GM12878 (cell line): ENCODE measurements at regions not wholly inside any gene's neighbourhood (a gene's known extent, or its start where the extent isn't known, plus 50 kb on each side); places are given as distances from the start of the nearest gene placed in this dataset.
A peak's percentile ranks its signal among the peaks of the same experiment; 100 is the strongest.

Source experiments
- ATAC-seq: fragments of 200-7000 bp; cut with Tn5 transposase; 3 replicates; pipeline ENCODE4 v1.9.1; 2020; ENCODE audit warnings: mild to moderate bottlenecking, moderate library complexity
- BruUV-seq: library from RNA; stranded (reverse); fragments of 400-500 nt; replicated peaks from 2 replicates; lab custom pipeline; 2021; lab: Mats Ljungman, UMichigan
- CTCF ChIA-PET: fragments of 300-600 bp; sonication (Branson Sonifier 250); formaldehyde crosslinking; extraction: SDS; loops from one replicate; lab custom pipeline; 2021; ENCODE audit warnings: inconsistent platforms; lab: Yijun Ruan, JAX
- POLR2A ChIA-PET: fragments of 350-600 bp; formaldehyde crosslinking; extraction: SDS; loops from one replicate; lab custom pipeline; 2021; ENCODE audit warnings: inconsistent platforms; lab: Charles Lee
- RAD21 ChIA-PET: fragments of 300-600 bp; sonication (Branson Sonifier 250); formaldehyde crosslinking; loops from one replicate; lab custom pipeline; 2023; ENCODE audit warnings: antibody characterized with exemption; ENCODE audit not compliant: unreplicated experiment; lab: Charles Lee
- SMC1A ChIA-PET: fragments of 300-600 bp; sonication (Branson Sonifier 250); formaldehyde crosslinking; loops from one replicate; lab custom pipeline; 2023; ENCODE audit not compliant: unreplicated experiment, uncharacterized antibody; lab: Charles Lee
- DNase-seq: peaks from one replicate; pipeline ENCODE4 v3.0.0-alpha.2; 2011; ENCODE audit warnings: low read depth, low spot score
- FAIRE-seq: peaks from 3 replicates; lab custom pipeline; 2011; peaks lifted over from hg19 to GRCh38; lab: Jason Lieb, UNC
- H2AFZ ChIP-seq: 2 replicates; pipeline ENCODE4 v1.6.0; 2011; ENCODE audit warnings: low read depth, low read length, control low read depth; ENCODE audit not compliant: control insufficient read depth
- H3K27ac ChIP-seq: 2 replicates; pipeline ENCODE4 v1.5.1; 2011; ENCODE audit warnings: control low read depth; ENCODE audit not compliant: control insufficient read depth, insufficient read depth
- H3K27me3 ChIP-seq, 2 experiments: replicated peaks in 1 of 2; 2 replicates each; pipeline versions ENCODE4 v1.6.0 to v1.6.1; 2011; ENCODE audit warnings: low read length in 1 of 2; ENCODE audit not compliant: control insufficient read depth in 2 of 2, insufficient read depth in 2 of 2
- H3K36me3 ChIP-seq, 2 experiments: 2 replicates each; pipeline ENCODE4 v1.5.1; 2011; ENCODE audit warnings: low read length in 1 of 2; ENCODE audit not compliant: control insufficient read depth in 2 of 2, insufficient read depth in 2 of 2
- H3K4me1 ChIP-seq: 2 replicates; pipeline ENCODE4 v1.6.1; 2011; ENCODE audit warnings: mild to moderate bottlenecking, low read length, moderate library complexity, mixed read lengths; ENCODE audit not compliant: control insufficient read depth, insufficient read depth
- H3K4me2 ChIP-seq: 2 replicates; pipeline ENCODE4 v1.6.0; 2011; ENCODE audit warnings: control low read depth; ENCODE audit not compliant: control insufficient read depth, insufficient read depth
- H3K4me3 ChIP-seq: fragments of 200-600 bp; sonication (generic); 2 replicates; pipeline ENCODE4 v1.5.1; 2016
- H3K79me2 ChIP-seq: 2 replicates; pipeline ENCODE4 v1.6.0; 2011; ENCODE audit warnings: low read length; ENCODE audit not compliant: control insufficient read depth, insufficient read depth
- H3K9ac ChIP-seq: 2 replicates; pipeline ENCODE4 v1.8.0; 2011; ENCODE audit warnings: low read length, control low read depth, mixed read lengths; ENCODE audit not compliant: control insufficient read depth, insufficient read depth
- H3K9me3 ChIP-seq: replicated peaks from 3 replicates; pipeline ENCODE4 v1.5.1; 2011; ENCODE audit warnings: mild to moderate bottlenecking, low read length; ENCODE audit not compliant: control insufficient read depth, insufficient read depth
- H4K20me1 ChIP-seq: 2 replicates; pipeline ENCODE4 v1.6.0; 2011; ENCODE audit not compliant: control insufficient read depth, insufficient read depth
- EP300 ChIP-seq, 2 experiments: fragments of 150-350 bp in 1 of 2; IDR thresholded peaks; 2 replicates each; pipeline ENCODE4 v1.6.1; 2011 to 2012; ENCODE audit warnings: low read depth in 2 of 2, low read length in 2 of 2, borderline replicate concordance in 1 of 2, improper control_type of control experiment in 1 of 2, inconsistent platforms in 1 of 2; ENCODE audit not compliant: control insufficient read depth in 1 of 2
- LARP7 ChIP-seq: fragments of 450-650 bp; IDR thresholded peaks from 2 replicates; pipeline ENCODE4 v1.6.1; 2017; ENCODE audit warnings: mild to moderate bottlenecking
- SUZ12 ChIP-seq: fragments of 200-600 bp; sonication (generic); IDR thresholded peaks from one replicate; pipeline ENCODE4 v1.6.1; 2018; ENCODE audit warnings: antibody characterized with exemption, mild to moderate bottlenecking; ENCODE audit not compliant: unreplicated experiment
- YBX1 ChIP-seq: fragments of 450-650 bp; IDR thresholded peaks from 2 replicates; pipeline ENCODE4 v1.6.1; 2016; ENCODE audit warnings: antibody characterized with exemption
- ZNF592 ChIP-seq: fragments of 450-650 bp; IDR thresholded peaks from 2 replicates; pipeline ENCODE4 v1.6.1; 2017; ENCODE audit warnings: mild to moderate bottlenecking, moderate library complexity
- WGBS: methylation state at CpG from one replicate; pipeline ENCODE4 v1.1.6; 2016; ENCODE audit warnings: low lambda C conversion rate; ENCODE audit not compliant: insufficient replicate concordance, insufficient coverage; ENCODE audit errors: missing lambda C conversion rate; 5-methylcytosine and 5-hydroxymethylcytosine counted together
- in situ Hi-C: fragments of 300-500 bp; cut with MboI; formaldehyde crosslinking; loops from 9 replicates; pipeline ENCODE4 v1.14.3; 2018; ENCODE audit warnings: mixed read lengths
- intact Hi-C: fragments of 100-400 bp; cut with micrococcal nuclease; formaldehyde crosslinking; loops from one replicate; pipeline ENCODE4 v1.14.2; 2022; ENCODE audit not compliant: unreplicated experiment
- TF ChIP-seq, protein P1 (sequence below): IDR thresholded peaks from 2 replicates; pipeline ENCODE4 v1.6.1; 2011; ENCODE audit warnings: borderline replicate concordance, low read depth, mild to moderate bottlenecking, moderate library complexity, low read length; ENCODE audit not compliant: insufficient read depth, poor library complexity, severe bottlenecking
- TF ChIP-seq, protein P2 (sequence below): fragments of 150-350 bp; IDR thresholded peaks from 2 replicates; pipeline ENCODE4 v1.6.1; 2014; ENCODE audit warnings: mild to moderate bottlenecking, low read depth, low read length

DNA sequence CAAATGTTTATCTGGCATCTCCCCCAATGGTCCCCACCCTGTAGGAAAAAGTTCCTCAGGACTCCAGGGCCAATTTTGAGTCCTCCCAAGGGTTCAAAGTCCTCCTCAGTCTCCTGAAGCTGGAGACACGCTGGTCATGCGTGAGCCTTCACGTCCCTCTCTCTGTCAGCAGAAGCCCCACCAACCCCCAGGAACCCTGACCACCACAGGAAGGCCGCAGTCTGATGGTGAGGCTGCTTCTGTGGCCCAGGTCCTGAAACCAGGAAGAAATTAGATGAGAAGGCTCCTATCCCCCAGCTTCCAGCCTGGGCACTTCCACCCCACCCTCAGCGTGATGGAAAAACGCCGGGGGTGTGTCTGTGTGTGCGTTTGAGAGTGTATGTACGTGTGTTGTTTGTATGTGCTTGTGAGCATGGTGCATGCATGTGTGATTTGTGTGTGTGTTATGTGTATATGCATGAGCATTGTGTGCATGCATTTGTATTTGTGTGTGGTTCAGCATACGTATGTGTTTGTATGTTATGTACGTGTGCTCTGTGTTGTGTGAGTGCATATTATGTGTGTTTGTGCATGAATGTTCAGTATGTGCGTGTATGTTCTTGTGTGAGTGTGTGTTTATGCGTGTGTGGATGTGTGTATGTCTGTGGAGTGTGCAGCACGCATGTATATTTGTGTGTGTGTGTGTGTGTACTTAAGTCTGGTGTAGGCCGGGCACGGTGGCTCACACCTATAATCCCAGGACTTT lies 92.5 kb downstream of the SIK1 start:
- no TSS peak for BruUV-seq
- H3K79me2 ChIP-seq: no peaks in the 10 kb centered on the region
- DNase-seq (no peak), ATAC-seq (no peak), FAIRE-seq (no peak)
- no peaks in the 10 kb centered on the region for H3K36me3 ChIP-seq
- SMC1A ChIA-PET: no interaction called here
- intact Hi-C loops (no loop called here), in situ Hi-C loops (no loop called here)
- H3K27ac ChIP-seq: no peak overlapping the region
- no peaks in the 10 kb centered on the region for H3K27me3 ChIP-seq
- CTCF ChIA-PET: no interaction called here
- H3K4me1 ChIP-seq: no peaks in the 10 kb centered on the region
- H3K4me2 ChIP-seq: no peak overlapping the region
- RAD21 ChIA-PET: no interaction called here
- H2AFZ ChIP-seq: no peak overlapping the region
- no peak overlapping the region for H3K4me3 ChIP-seq
- WGBS: 58% methylated on average over 16 of the region's 16 CpGs
- no peaks in the 10 kb centered on the region; the same call in 2 of the 3 replicates for H3K9me3 ChIP-seq
- H4K20me1 ChIP-seq: no peaks in the 10 kb centered on the region
- POLR2A ChIA-PET: no interaction called here
- TF ChIP-seq, protein P1, sequence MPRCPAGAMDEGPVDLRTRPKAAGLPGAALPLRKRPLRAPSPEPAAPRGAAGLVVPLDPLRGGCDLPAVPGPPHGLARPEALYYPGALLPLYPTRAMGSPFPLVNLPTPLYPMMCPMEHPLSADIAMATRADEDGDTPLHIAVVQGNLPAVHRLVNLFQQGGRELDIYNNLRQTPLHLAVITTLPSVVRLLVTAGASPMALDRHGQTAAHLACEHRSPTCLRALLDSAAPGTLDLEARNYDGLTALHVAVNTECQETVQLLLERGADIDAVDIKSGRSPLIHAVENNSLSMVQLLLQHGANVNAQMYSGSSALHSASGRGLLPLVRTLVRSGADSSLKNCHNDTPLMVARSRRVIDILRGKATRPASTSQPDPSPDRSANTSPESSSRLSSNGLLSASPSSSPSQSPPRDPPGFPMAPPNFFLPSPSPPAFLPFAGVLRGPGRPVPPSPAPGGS: peak; percentile 23
- TF ChIP-seq SUZ12: no peak
- H3K9ac ChIP-seq: no peak overlapping the region

DNA sequence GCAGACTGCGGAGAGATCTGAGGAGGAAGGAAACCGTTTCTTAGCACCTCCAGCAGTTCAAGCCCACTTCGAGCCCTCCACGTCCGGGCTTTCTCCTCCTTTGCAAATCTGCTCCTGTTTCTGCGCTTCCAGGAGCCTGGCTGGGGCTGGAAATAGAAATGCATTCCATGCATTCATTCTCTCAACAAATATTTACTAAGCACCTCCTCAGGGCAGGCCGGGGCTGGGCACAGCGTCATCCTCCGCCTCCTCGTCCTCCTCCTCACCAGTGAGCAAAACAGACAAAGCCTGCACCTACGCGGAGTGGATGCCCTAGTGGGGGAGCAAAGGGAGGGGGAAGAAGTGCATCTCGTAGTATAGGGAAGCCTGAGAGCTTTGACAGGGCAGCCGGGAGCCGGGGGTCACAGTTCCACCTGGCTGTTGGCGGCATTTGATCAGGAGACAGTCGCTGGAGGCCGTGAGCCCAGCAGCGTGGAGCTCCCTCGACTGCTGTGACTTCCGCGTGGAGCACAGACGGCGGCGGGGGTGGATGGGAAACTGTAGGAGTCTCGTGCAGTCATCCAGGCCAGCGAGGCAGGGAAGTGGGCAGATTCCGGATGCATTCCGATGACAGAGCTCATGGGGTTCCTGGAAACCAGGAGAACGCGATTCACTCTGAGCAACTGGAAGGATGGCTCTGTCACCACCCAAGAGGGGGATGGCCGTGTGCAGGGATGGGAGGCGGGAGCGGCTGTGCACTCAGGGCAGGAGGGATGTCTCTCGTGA lies 93.5 kb downstream of the SIK1 start:
- H3K79me2 ChIP-seq: no peaks in the 10 kb centered on the region
- H3K9me3 ChIP-seq: no peaks in the 10 kb centered on the region; the same call in 2 of the 3 replicates
- no peaks in the 10 kb centered on the region for H3K4me1 ChIP-seq
- ChIA-PET POLR2A (no interaction called here), CTCF (no interaction called here), RAD21 (no interaction called here), SMC1A (no interaction called here)
- 54% methylated on average over 35 of the region's 35 CpGs for WGBS
- in situ Hi-C loops: no loop called here
- BruUV-seq: no TSS peak
- H3K9ac ChIP-seq: no peak overlapping the region
- DNase-seq (no peak), ATAC-seq (no peak), FAIRE-seq (no peak)
- no peaks in the 10 kb centered on the region for H3K27me3 ChIP-seq
- H4K20me1 ChIP-seq: no peaks in the 10 kb centered on the region
- no peak overlapping the region for H3K4me3 ChIP-seq
- no peak overlapping the region for H3K27ac ChIP-seq
- intact Hi-C loops: no loop called here
- H3K36me3 ChIP-seq: no peaks in the 10 kb centered on the region
- H3K4me2 ChIP-seq: no peak overlapping the region
- H2AFZ ChIP-seq: no peak overlapping the region
- TF ChIP-seq YBX1 (no peak), EP300 (IDR thresholded peaks at IDR 0.05; ENCODE audit: borderline replicate concordance in 1 of 2, control insufficient read depth in 1 of 2, low read depth in 2 of 2, low read length in 2 of 2) (no peak), ZNF592 (no peak), LARP7 (no peak)
- TF ChIP-seq, protein P2, sequence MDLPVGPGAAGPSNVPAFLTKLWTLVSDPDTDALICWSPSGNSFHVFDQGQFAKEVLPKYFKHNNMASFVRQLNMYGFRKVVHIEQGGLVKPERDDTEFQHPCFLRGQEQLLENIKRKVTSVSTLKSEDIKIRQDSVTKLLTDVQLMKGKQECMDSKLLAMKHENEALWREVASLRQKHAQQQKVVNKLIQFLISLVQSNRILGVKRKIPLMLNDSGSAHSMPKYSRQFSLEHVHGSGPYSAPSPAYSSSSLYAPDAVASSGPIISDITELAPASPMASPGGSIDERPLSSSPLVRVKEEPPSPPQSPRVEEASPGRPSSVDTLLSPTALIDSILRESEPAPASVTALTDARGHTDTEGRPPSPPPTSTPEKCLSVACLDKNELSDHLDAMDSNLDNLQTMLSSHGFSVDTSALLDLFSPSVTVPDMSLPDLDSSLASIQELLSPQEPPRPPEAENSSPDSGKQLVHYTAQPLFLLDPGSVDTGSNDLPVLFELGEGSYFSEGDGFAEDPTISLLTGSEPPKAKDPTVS: no peak
